ENCODE measurements at regions not wholly inside any gene's neighbourhood (a gene's known extent, or its start where the extent isn't known, plus 50 kb on each side); places are given as distances from the start of the nearest gene placed in this dataset.

GRCh38 chr7:24130631-24131030 lies 153.4 kb upstream of the NPY start:
- TF ChIP-seq CTCF (IDR thresholded peaks at IDR 0.05) = no peak
- TF ChIP-seq POLR2A (IDR thresholded peaks at IDR 0.05) = no peak
